ENCODE measurements at regions not wholly inside any gene's neighbourhood (a gene's known extent, or its start where the extent isn't known, plus 50 kb on each side); places are given as distances from the start of the nearest gene placed in this dataset.

GRCh38 chr7:149683898-149684297, 89.5 kb downstream of the ZNF467 start:
- TF ChIP-seq CTCF (IDR thresholded peaks at IDR 0.05; ENCODE audit: borderline replicate concordance, extremely low read depth, low read length, poor library complexity, severe bottlenecking) (no peak), EZH2 (IDR thresholded peaks at IDR 0.05; ENCODE audit: borderline replicate concordance, low read depth, low read length, severe bottlenecking) (no peak)

All from DND-41 (cell line).